ENCODE measurements at regions not wholly inside any gene's neighbourhood (a gene's known extent, or its start where the extent isn't known, plus 50 kb on each side); places are given as distances from the start of the nearest gene placed in this dataset.
"Not testable (repeated sequence)": the region's sequence is repeated elsewhere in the genome, so short reads cannot be mapped to it uniquely, and the experiment has no call there.

- H3K4me1 ChIP-seq (ENCODE audit: control insufficient read depth in 1 of 2, insufficient read depth in 2 of 2, low read length in 2 of 2); H3K27ac ChIP-seq (ENCODE audit: low read depth in 1 of 2, low read length in 2 of 2); intact Hi-C loops (cut with DNase I); DNase-seq; H3K4me3 ChIP-seq (ENCODE audit: low read length in 2 of 2); H3K36me3 ChIP-seq (ENCODE audit: control insufficient read depth in 1 of 2, insufficient read depth in 2 of 2, low read length in 1 of 2); ATAC-seq (ENCODE audit: low FRiP score); H3K9me3 ChIP-seq (ENCODE audit: control insufficient read depth, low read length); H3K27me3 ChIP-seq (ENCODE audit: control insufficient read depth in 1 of 2, insufficient read depth in 2 of 2, low read length in 1 of 2): not testable (repeated sequence)
- whole genome bisulfite sequencing, 2 donors = 74 to 81% methylated on average over 2 of the region's 2 CpGs
Observed at GRCh38 chr2:58745334-58745733, 504.2 kb upstream of the FANCL start.

GRCh38 chr2:58740426-58740825, 499.3 kb upstream of the FANCL start:
- Histone ChIP-seq H3K4me3 (ENCODE audit: low read length in 2 of 2) (no peak overlapping the region), H3K27me3 (ENCODE audit: control insufficient read depth in 1 of 2, insufficient read depth in 2 of 2, low read length in 1 of 2) (no peaks in the 10 kb centered on the region), H3K27ac (ENCODE audit: low read depth in 1 of 2, low read length in 2 of 2) (no peak overlapping the region), H3K36me3 (ENCODE audit: control insufficient read depth in 1 of 2, insufficient read depth in 2 of 2, low read length in 1 of 2) (no peaks in the 10 kb centered on the region), H3K4me1 (ENCODE audit: control insufficient read depth in 1 of 2, insufficient read depth in 2 of 2, low read length in 2 of 2) (no peaks in the 10 kb centered on the region), H3K9me3 (ENCODE audit: control insufficient read depth, low read length) (peaks cover 1% of the 10 kb centered on the region)
- intact Hi-C loops (cut with DNase I) = no loop called here
- no peak for ATAC-seq (ENCODE audit: low FRiP score)
- DNase-seq = no peak
- 73 to 82% methylated on average over 1 of the region's 1 CpG for WGBS, 2 donors

GRCh38 chr2:58739033-58739432, 497.9 kb upstream of the FANCL start:
- H3K4me1 ChIP-seq (ENCODE audit: control insufficient read depth in 1 of 2, insufficient read depth in 2 of 2, low read length in 2 of 2) = no peaks in the 10 kb centered on the region
- 94 to 97% methylated on average over 1 of the region's 1 CpG for WGBS, 2 donors
- intact Hi-C loops (cut with DNase I) = no loop called here
- no peaks in the 10 kb centered on the region for H3K27me3 ChIP-seq (ENCODE audit: control insufficient read depth in 1 of 2, insufficient read depth in 2 of 2, low read length in 1 of 2)
- DNase-seq (no peak), ATAC-seq (ENCODE audit: low FRiP score) (no peak)
- H3K36me3 ChIP-seq (ENCODE audit: control insufficient read depth in 1 of 2, insufficient read depth in 2 of 2, low read length in 1 of 2) = no peaks in the 10 kb centered on the region
- peaks cover 1% of the 10 kb centered on the region for H3K9me3 ChIP-seq (ENCODE audit: control insufficient read depth, low read length)
- H3K27ac ChIP-seq (ENCODE audit: low read depth in 1 of 2, low read length in 2 of 2) = no peak overlapping the region
- no peak overlapping the region for H3K4me3 ChIP-seq (ENCODE audit: low read length in 2 of 2)

GRCh38 chr2:58734365-58734764, 493.2 kb upstream of the FANCL start:
- WGBS, 2 donors = 66 to 71% methylated on average over 1 of the region's 1 CpG
- no peaks in the 10 kb centered on the region for H3K36me3 ChIP-seq (ENCODE audit: control insufficient read depth in 1 of 2, insufficient read depth in 2 of 2, low read length in 1 of 2)

GRCh38 chr2:58732999-58733398, 491.9 kb upstream of the FANCL start:
- no peaks in the 10 kb centered on the region for H3K36me3 ChIP-seq (ENCODE audit: control insufficient read depth in 1 of 2, insufficient read depth in 2 of 2, low read length in 1 of 2)
- H3K27me3 ChIP-seq (ENCODE audit: control insufficient read depth in 1 of 2, insufficient read depth in 2 of 2, low read length in 1 of 2) = no peaks in the 10 kb centered on the region
- DNase-seq (no peak), ATAC-seq (ENCODE audit: low FRiP score) (no peak)
- H3K4me3 ChIP-seq (ENCODE audit: low read length in 2 of 2) = no peak overlapping the region
- WGBS, 2 donors = 94 to 100% methylated on average over 1 of the region's 1 CpG
- H3K27ac ChIP-seq (ENCODE audit: low read depth in 1 of 2, low read length in 2 of 2) = no peak overlapping the region
- intact Hi-C loops (cut with DNase I) = no loop called here
- H3K9me3 ChIP-seq (ENCODE audit: control insufficient read depth, low read length) = no peaks in the 10 kb centered on the region
- H3K4me1 ChIP-seq (ENCODE audit: control insufficient read depth in 1 of 2, insufficient read depth in 2 of 2, low read length in 2 of 2) = no peaks in the 10 kb centered on the region

More at GRCh38 chr2:58734365-58734764, 493.2 kb upstream of the FANCL start:
- no peaks in the 10 kb centered on the region for H3K9me3 ChIP-seq (ENCODE audit: control insufficient read depth, low read length)
- H3K4me1 ChIP-seq (ENCODE audit: control insufficient read depth in 1 of 2, insufficient read depth in 2 of 2, low read length in 2 of 2) = no peaks in the 10 kb centered on the region
- intact Hi-C loops (cut with DNase I) = no loop called here
- no peak for ATAC-seq (ENCODE audit: low FRiP score)
- no peaks in the 10 kb centered on the region for H3K27me3 ChIP-seq (ENCODE audit: control insufficient read depth in 1 of 2, insufficient read depth in 2 of 2, low read length in 1 of 2)
- no peak overlapping the region for H3K27ac ChIP-seq (ENCODE audit: low read depth in 1 of 2, low read length in 2 of 2)
- DNase-seq = no peak
- H3K4me3 ChIP-seq (ENCODE audit: low read length in 2 of 2) = no peak overlapping the region

- H3K36me3 ChIP-seq (ENCODE audit: control insufficient read depth in 1 of 2, insufficient read depth in 2 of 2, low read length in 1 of 2) = no peaks in the 10 kb centered on the region
- ATAC-seq (ENCODE audit: low FRiP score) = no peak
- H3K27me3 ChIP-seq (ENCODE audit: control insufficient read depth in 1 of 2, insufficient read depth in 2 of 2, low read length in 1 of 2) = no peaks in the 10 kb centered on the region
- no peaks in the 10 kb centered on the region for H3K9me3 ChIP-seq (ENCODE audit: control insufficient read depth, low read length)
- DNase-seq = no peak
- 4 to 9% methylated on average over 2 of the region's 2 CpGs for WGBS, 2 donors
- no peak overlapping the region for H3K4me3 ChIP-seq (ENCODE audit: low read length in 2 of 2)
- intact Hi-C loops (cut with DNase I) = no loop called here
- H3K4me1 ChIP-seq (ENCODE audit: control insufficient read depth in 1 of 2, insufficient read depth in 2 of 2, low read length in 2 of 2) = no peaks in the 10 kb centered on the region
- H3K27ac ChIP-seq (ENCODE audit: low read depth in 1 of 2, low read length in 2 of 2) = no peak overlapping the region
Observed at GRCh38 chr2:58731488-58731869, 490.4 kb upstream of the FANCL start.

GRCh38 chr2:58730764-58731487, 489.8 kb upstream of the FANCL start:
- no peaks in the 10 kb centered on the region for H3K27me3 ChIP-seq (ENCODE audit: control insufficient read depth in 1 of 2, insufficient read depth in 2 of 2, low read length in 1 of 2)
- no peaks in the 10 kb centered on the region for H3K36me3 ChIP-seq (ENCODE audit: control insufficient read depth in 1 of 2, insufficient read depth in 2 of 2, low read length in 1 of 2)
- WGBS, 2 donors = 48 to 54% methylated on average over 5 of the region's 5 CpGs
- no peaks in the 10 kb centered on the region for H3K4me1 ChIP-seq (ENCODE audit: control insufficient read depth in 1 of 2, insufficient read depth in 2 of 2, low read length in 2 of 2)
- no peaks in the 10 kb centered on the region for H3K9me3 ChIP-seq (ENCODE audit: control insufficient read depth, low read length)
- H3K4me3 ChIP-seq (ENCODE audit: low read length in 2 of 2) = no peak overlapping the region
- intact Hi-C loops (cut with DNase I) = no loop called here
- ATAC-seq (ENCODE audit: low FRiP score) = no peak
- no peak for DNase-seq
- H3K27ac ChIP-seq (ENCODE audit: low read depth in 1 of 2, low read length in 2 of 2) = no peak overlapping the region

- Histone ChIP-seq H3K9me3 (ENCODE audit: control insufficient read depth, low read length) (no peaks in the 10 kb centered on the region), H3K36me3 (ENCODE audit: control insufficient read depth in 1 of 2, insufficient read depth in 2 of 2, low read length in 1 of 2) (no peaks in the 10 kb centered on the region), H3K4me3 (ENCODE audit: low read length in 2 of 2) (no peak overlapping the region), H3K27ac (ENCODE audit: low read depth in 1 of 2, low read length in 2 of 2) (no peak overlapping the region), H3K27me3 (ENCODE audit: control insufficient read depth in 1 of 2, insufficient read depth in 2 of 2, low read length in 1 of 2) (no peaks in the 10 kb centered on the region), H3K4me1 (ENCODE audit: control insufficient read depth in 1 of 2, insufficient read depth in 2 of 2, low read length in 2 of 2) (no peaks in the 10 kb centered on the region)
- DNase-seq (no peak), ATAC-seq (ENCODE audit: low FRiP score) (no peak)
- intact Hi-C loops (cut with DNase I) = no loop called here
- 95 to 96% methylated on average over 2 of the region's 2 CpGs for WGBS, 2 donors
Observed at GRCh38 chr2:58727981-58728656, 487.0 kb upstream of the FANCL start.
